T-helper 17 cell (primary cell): ENCODE measurements at regions not wholly inside any gene's neighbourhood (a gene's known extent, or its start where the extent isn't known, plus 50 kb on each side); places are given as distances from the start of the nearest gene placed in this dataset.

Experiments
- ATAC-seq: fragments of 150-1000 bp; cut with Tn5 transposase; 2 replicates; pipeline ENCODE4 v1.10.0; 2021; ENCODE audit warnings: mild to moderate bottlenecking, moderate library complexity
- DNase-seq, 3 donors: peaks; one replicate each; pipeline versions ENCODE4 v3.0.0 to v3.0.0-alpha.2; 2020 to 2021
- H3K9me3 ChIP-seq: one replicate; pipeline ENCODE4 v1.7.0; 2013; ENCODE audit warnings: low read length, mild to moderate bottlenecking; ENCODE audit not compliant: control insufficient read depth, poor library complexity, severe bottlenecking
- H3K27ac Mint-ChIP-seq: one replicate; pipeline ENCODE4 v1.8.0; 2022; ENCODE audit warnings: mild to moderate bottlenecking, moderate library complexity, mixed read lengths
- H3K27me3 Mint-ChIP-seq: one replicate; pipeline ENCODE4 v1.8.0; 2022; ENCODE audit warnings: mixed read lengths
- H3K36me3 Mint-ChIP-seq: one replicate; pipeline ENCODE4 v1.8.0; 2022; ENCODE audit warnings: low read depth, mixed read lengths
- H3K4me1 Mint-ChIP-seq: one replicate; pipeline ENCODE4 v1.8.0; 2022; ENCODE audit warnings: mild to moderate bottlenecking, mixed read lengths
- H3K4me3 Mint-ChIP-seq: one replicate; pipeline ENCODE4 v1.8.0; 2022; ENCODE audit warnings: mild to moderate bottlenecking, moderate library complexity, mixed read lengths

DNA sequence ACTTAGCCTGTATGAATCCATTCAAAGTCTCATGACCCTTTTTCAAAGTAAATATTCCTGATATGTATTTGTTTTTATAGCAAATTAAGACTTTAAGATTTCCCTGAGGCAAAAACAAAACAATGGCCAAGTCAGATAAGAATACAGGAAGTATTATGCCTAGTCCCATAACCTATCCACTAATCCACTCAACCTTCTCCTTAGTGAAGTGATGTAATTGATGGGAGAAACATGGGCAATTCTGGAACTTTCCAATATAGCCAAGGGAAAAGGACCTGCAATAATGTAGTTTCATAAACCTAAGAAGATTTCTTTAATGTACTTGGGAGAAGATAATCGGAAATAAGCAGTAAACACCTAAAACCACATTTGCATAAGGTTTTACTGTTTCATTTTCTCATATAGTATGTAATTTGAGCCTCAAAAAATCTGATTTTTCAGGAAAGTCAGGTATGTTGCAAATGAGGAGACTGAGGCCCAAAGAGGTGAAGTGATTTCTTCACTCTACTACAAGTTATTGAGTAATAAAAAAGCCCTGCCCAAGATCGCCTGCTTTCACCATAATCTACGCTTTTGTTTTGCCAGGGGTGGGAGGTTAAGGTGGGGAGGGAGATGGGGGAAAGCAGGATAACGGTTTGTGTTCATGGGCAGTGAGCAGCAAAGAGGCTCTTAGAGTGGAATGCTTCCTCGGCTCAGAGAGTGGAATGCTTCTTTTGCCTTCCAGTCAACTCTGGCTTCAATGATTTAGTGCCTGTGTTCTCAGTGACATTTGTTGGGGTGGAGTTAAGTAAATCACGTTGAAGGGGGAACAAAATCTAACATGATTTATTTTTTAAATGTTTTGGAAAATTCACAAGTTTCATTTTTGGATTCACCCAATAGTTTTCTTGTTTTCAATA, 95.0 kb upstream of the FNDC3B start:
- H3K36me3 Mint-ChIP-seq = no peaks in the 10 kb centered on the region
- DNase-seq = no peak
- H3K4me1 Mint-ChIP-seq = peaks cover 6% of the 10 kb centered on the region
- H3K27ac Mint-ChIP-seq = no peak overlapping the region
- H3K9me3 ChIP-seq = no peaks in the 10 kb centered on the region
- no peak overlapping the region for H3K4me3 Mint-ChIP-seq
- no peak for ATAC-seq
- H3K27me3 Mint-ChIP-seq = peaks cover 14% of the 10 kb centered on the region

DNA sequence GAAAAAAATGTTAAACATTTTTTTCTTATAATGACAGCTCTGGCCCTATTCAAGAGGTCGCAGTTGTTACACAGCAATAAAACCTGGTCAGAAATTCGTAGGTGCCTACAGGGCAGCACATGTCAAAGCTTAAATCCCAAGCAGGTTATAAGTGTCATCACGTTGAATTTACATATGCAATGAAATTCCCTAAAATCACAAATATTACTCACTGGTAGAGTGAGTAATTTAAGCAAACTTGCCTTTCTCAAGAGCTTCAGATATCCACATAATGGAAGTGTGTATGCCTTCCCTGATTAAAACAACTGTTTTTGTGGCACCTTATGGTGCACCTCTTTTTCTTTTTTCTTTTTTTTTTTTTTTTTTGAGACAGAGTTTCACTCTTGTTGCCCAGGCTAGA, 90.7 kb upstream of the FNDC3B start:
- Mint-ChIP-seq H3K27me3 (peaks cover 25% of the 10 kb centered on the region), H3K4me1 (peaks cover 2% of the 10 kb centered on the region), H3K36me3 (no peaks in the 10 kb centered on the region), H3K4me3 (no peak overlapping the region), H3K27ac (no peak overlapping the region)
- H3K9me3 ChIP-seq = no peaks in the 10 kb centered on the region
- DNase-seq = no peak
- ATAC-seq = no peak

- H3K4me3 Mint-ChIP-seq = no peak overlapping the region
- DNase-seq (no peak), ATAC-seq (no peak)
- H3K27ac Mint-ChIP-seq = no peak overlapping the region
- H3K4me1 Mint-ChIP-seq = peaks cover 2% of the 10 kb centered on the region
- peaks cover 31% of the 10 kb centered on the region for H3K27me3 Mint-ChIP-seq
- no peaks in the 10 kb centered on the region for H3K9me3 ChIP-seq
- peaks cover 2% of the 10 kb centered on the region for H3K36me3 Mint-ChIP-seq
These were observed 89.8 kb upstream of the FNDC3B start for GRCh38 chr3:171949554-171949953.

DNA sequence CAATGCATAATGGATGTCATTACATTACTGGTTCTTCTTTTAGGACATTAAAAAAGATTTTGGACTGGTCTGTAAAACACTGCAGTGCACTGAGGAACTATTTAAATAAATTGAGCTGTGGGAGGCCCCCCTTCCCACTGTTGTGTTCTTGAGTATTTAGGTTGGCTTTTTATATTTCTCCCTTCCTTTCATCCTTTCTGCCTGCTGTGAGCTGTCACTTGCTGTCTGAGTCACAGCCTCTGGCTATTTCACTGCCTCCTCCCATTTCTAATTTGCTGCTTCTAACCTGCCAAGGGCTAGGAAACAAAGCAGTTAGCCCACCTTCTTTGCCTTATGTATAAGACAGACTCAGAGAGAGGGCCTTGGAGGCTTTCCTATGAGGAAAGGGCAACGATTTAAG, 89.0 kb upstream of the FNDC3B start:
- Mint-ChIP-seq H3K4me3 (no peak overlapping the region), H3K27me3 (peaks cover 35% of the 10 kb centered on the region), H3K27ac (no peak overlapping the region), H3K4me1 (peaks cover 2% of the 10 kb centered on the region), H3K36me3 (peaks cover 2% of the 10 kb centered on the region)
- no peak for DNase-seq
- no peaks in the 10 kb centered on the region for H3K9me3 ChIP-seq
- no peak for ATAC-seq

GRCh38 chr3:171951597-171951996, 87.8 kb upstream of the FNDC3B start:
- Mint-ChIP-seq H3K27me3 (peaks cover 39% of the 10 kb centered on the region), H3K4me1 (peaks cover 2% of the 10 kb centered on the region), H3K36me3 (peaks cover 2% of the 10 kb centered on the region), H3K27ac (no peak overlapping the region), H3K4me3 (no peak overlapping the region)
- DNase-seq = no peak
- ATAC-seq = no peak
- H3K9me3 ChIP-seq = no peaks in the 10 kb centered on the region

GRCh38 chr3:171953301-171954022, 85.9 kb upstream of the FNDC3B start:
- ATAC-seq (no peak), DNase-seq (no peak)
- Mint-ChIP-seq H3K4me3 (no peak overlapping the region), H3K27ac (no peak overlapping the region), H3K36me3 (peaks cover 2% of the 10 kb centered on the region), H3K27me3 (peaks cover 49% of the 10 kb centered on the region), H3K4me1 (peaks cover 2% of the 10 kb centered on the region)
- H3K9me3 ChIP-seq = no peaks in the 10 kb centered on the region

DNA sequence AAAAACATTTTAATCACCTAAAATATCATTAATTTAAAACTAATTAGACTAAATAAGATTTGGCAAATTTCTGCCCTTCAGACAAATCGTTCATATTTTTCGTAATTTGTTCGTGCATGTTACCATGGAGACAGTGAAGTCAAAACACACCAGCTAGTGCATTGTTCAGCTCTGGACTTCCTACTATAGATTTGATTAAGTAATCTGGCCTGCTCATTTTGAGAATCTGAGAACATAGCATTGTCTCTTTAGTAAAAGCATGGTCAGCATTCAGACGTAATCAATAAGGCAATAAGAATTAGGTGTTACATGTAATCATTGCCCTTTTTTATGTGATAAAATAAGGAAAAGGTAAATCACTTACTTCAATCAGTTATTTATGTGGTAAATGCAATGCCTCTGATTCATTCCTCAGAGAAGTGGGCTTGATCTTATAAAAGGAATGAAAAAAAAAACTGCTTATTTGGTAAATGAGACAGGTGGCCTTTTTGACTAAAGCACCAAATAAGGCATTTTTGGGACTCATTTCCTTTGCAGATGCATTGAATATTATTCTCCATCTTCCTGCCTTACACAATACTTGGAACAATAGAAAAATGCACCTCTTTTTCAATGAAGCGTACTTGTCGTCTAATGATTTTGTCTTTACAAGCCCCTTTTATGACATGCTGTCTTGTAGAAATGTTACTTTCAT, 84.5 kb upstream of the FNDC3B start:
- peaks cover 63% of the 10 kb centered on the region for H3K27me3 Mint-ChIP-seq
- DNase-seq (no peak), ATAC-seq (no peak)
- no peaks in the 10 kb centered on the region for H3K9me3 ChIP-seq
- no peak overlapping the region for H3K4me3 Mint-ChIP-seq
- no peak overlapping the region for H3K27ac Mint-ChIP-seq
- H3K4me1 Mint-ChIP-seq = peaks cover 2% of the 10 kb centered on the region
- peaks cover 2% of the 10 kb centered on the region for H3K36me3 Mint-ChIP-seq

DNA sequence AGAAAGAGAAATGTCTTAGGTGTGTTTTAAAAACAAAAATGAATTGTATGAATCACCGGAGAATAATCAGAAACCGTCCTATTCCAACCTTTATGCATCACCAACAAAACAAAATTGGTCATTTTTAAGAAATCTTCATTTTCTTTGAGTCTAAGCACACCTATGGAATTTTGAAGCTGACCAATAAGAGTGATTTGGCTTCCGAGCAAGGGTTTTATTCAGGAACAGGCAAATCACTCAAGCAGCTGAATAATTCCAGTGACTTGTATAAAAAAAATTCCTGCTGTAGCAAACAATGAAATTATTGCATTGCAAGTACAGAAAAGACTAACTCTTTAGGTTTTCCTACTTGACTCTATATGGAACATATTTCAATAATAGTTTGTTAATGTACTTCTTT, 83.8 kb upstream of the FNDC3B start:
- no peak for ATAC-seq
- peaks cover 2% of the 10 kb centered on the region for H3K4me1 Mint-ChIP-seq
- no peak overlapping the region for H3K27ac Mint-ChIP-seq

GRCh38 chr3:171956181-171956683, 83.1 kb upstream of the FNDC3B start:
- H3K9me3 ChIP-seq = no peaks in the 10 kb centered on the region
- Mint-ChIP-seq H3K4me3 (no peak overlapping the region), H3K36me3 (peaks cover 6% of the 10 kb centered on the region), H3K27me3 (peaks cover 67% of the 10 kb centered on the region), H3K4me1 (peaks cover 2% of the 10 kb centered on the region), H3K27ac (no peak overlapping the region)
- no peak for ATAC-seq
- no peak for DNase-seq

More for the DNA sequence above, 83.8 kb upstream of the FNDC3B start:
- H3K9me3 ChIP-seq = no peaks in the 10 kb centered on the region
- no peak for DNase-seq
- Mint-ChIP-seq H3K27me3 (peaks cover 68% of the 10 kb centered on the region), H3K36me3 (peaks cover 2% of the 10 kb centered on the region), H3K4me3 (no peak overlapping the region)

DNA sequence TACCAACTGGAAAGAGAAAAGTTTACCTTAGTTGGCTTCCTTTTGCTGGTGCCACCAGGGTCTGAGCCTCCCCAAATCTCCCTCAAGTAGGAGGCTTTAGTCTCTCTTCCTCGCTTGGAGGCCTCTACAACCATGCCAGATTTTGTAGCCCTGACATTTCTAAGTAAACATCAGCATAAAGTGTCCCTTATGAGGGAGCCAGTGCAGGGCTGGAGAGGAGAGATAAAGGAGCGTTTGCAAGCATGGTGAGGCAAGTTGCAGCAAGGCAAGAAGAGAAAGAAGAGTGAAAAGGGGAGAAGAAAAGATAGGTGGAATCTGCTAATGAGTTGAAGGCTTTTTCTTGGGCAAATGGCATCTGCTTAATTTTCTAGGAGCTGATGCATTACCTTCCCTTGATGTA, 82.7 kb upstream of the FNDC3B start:
- H3K9me3 ChIP-seq = no peaks in the 10 kb centered on the region

DNA sequence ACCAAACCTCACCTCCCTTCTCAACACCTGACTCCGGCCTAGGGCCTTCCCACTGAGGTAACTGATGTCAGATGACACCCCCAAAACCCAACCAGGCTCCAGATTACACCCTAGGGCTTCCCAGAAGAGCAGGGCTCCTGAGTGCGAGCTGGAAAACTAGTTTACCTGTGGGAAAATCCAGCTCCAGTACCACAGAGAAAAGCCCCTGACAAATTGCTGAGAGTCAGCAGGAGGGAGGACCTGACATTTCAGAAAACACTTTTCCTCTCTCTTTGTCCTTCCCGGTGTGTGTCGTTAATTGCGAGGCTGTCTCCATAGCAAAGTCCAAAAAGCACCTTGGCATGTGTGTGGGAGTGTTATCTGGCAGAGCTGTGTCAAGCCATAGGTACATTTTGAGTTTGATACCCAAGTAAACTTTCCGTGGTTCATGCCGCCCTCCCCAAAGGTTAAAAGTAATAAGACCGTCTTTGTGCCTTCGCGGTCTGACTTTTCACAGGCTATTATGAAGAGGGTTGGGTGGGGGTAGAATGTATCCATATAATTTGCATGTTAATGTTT, 79.8 kb upstream of the FNDC3B start:
- H3K27ac Mint-ChIP-seq = no peak overlapping the region
- DNase-seq (no peak), ATAC-seq (no peak)
- peaks cover 63% of the 10 kb centered on the region for H3K27me3 Mint-ChIP-seq
- H3K9me3 ChIP-seq = no peaks in the 10 kb centered on the region
- no peaks in the 10 kb centered on the region for H3K4me1 Mint-ChIP-seq
- no peak overlapping the region for H3K4me3 Mint-ChIP-seq
- H3K36me3 Mint-ChIP-seq = peaks cover 4% of the 10 kb centered on the region

More for the DNA sequence above, 82.7 kb upstream of the FNDC3B start:
- Mint-ChIP-seq H3K36me3 (peaks cover 6% of the 10 kb centered on the region), H3K27ac (no peak overlapping the region), H3K4me1 (peaks cover 2% of the 10 kb centered on the region), H3K27me3 (peaks cover 67% of the 10 kb centered on the region), H3K4me3 (no peak overlapping the region)
- DNase-seq (no peak), ATAC-seq (no peak)

DNA sequence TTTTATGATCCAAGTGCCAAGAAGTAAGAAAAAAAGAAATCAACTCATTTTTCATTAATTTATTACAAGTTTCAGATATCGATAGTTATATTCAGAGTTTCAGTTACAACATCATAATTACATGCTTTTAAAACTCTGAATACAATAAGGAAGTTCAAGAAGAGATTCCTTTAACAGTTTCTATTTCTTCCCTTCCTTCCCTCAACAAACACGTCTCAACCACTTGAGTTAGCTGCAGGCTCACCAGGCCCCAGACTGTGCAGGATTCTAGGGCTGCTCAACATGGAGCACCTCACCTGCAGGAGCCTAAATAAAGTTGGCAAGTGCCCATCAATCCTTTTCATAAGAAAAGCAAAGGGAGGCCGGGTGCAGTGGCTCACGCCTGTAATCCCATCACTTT, 79.2 kb upstream of the FNDC3B start:
- Mint-ChIP-seq H3K4me3 (no peak overlapping the region), H3K4me1 (no peaks in the 10 kb centered on the region), H3K27me3 (peaks cover 59% of the 10 kb centered on the region), H3K36me3 (peaks cover 4% of the 10 kb centered on the region), H3K27ac (no peak overlapping the region)
- no peaks in the 10 kb centered on the region for H3K9me3 ChIP-seq
- no peak for ATAC-seq
- no peak for DNase-seq
